ENCODE measurements at regions not wholly inside any gene's neighbourhood (a gene's known extent, or its start where the extent isn't known, plus 50 kb on each side); places are given as distances from the start of the nearest gene placed in this dataset.

- H3K27ac ChIP-seq: no peak overlapping the region
- no peaks in the 10 kb centered on the region for H3K79me2 ChIP-seq (ENCODE audit: insufficient read depth, low read depth)
- H3K4me1 ChIP-seq (ENCODE audit: low read depth, poor library complexity, severe bottlenecking): no peaks in the 10 kb centered on the region
- no peak overlapping the region for H3K4me2 ChIP-seq
- H3K9ac ChIP-seq: no peak overlapping the region
- H3K27me3 ChIP-seq (ENCODE audit: insufficient read depth, low read depth): no peaks in the 10 kb centered on the region
- no peak overlapping the region for H3K4me3 ChIP-seq (IDR thresholded peaks at IDR 0.05; ENCODE audit: insufficient read depth, low read depth, low read length)
- TF ChIP-seq, protein P1, sequence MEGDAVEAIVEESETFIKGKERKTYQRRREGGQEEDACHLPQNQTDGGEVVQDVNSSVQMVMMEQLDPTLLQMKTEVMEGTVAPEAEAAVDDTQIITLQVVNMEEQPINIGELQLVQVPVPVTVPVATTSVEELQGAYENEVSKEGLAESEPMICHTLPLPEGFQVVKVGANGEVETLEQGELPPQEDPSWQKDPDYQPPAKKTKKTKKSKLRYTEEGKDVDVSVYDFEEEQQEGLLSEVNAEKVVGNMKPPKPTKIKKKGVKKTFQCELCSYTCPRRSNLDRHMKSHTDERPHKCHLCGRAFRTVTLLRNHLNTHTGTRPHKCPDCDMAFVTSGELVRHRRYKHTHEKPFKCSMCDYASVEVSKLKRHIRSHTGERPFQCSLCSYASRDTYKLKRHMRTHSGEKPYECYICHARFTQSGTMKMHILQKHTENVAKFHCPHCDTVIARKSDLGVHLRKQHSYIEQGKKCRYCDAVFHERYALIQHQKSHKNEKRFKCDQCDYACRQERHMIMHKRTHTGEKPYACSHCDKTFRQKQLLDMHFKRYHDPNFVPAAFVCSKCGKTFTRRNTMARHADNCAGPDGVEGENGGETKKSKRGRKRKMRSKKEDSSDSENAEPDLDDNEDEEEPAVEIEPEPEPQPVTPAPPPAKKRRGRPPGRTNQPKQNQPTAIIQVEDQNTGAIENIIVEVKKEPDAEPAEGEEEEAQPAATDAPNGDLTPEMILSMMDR (conservative IDR thresholded peaks at IDR 0.05; ENCODE audit: low read depth, low read length): no peak
- no peaks in the 10 kb centered on the region for H4K20me1 ChIP-seq (ENCODE audit: insufficient read depth)
- no peaks in the 10 kb centered on the region for H3K36me3 ChIP-seq (ENCODE audit: insufficient read depth)
- no peak overlapping the region for H2AFZ ChIP-seq (ENCODE audit: low read depth)
These were observed 112.1 kb upstream of the DRD2 start for GRCh38 chr11:113587308-113587739.

- TF ChIP-seq, protein P1 (conservative IDR thresholded peaks at IDR 0.05; ENCODE audit: low read depth, low read length): no peak
- no peak overlapping the region for H3K4me3 ChIP-seq (IDR thresholded peaks at IDR 0.05; ENCODE audit: insufficient read depth, low read depth, low read length)
- no peak overlapping the region for H3K27ac ChIP-seq
- H3K79me2 ChIP-seq (ENCODE audit: insufficient read depth, low read depth): no peaks in the 10 kb centered on the region
- H3K9ac ChIP-seq: no peak overlapping the region
- no peak overlapping the region for H3K4me2 ChIP-seq
- no peaks in the 10 kb centered on the region for H3K36me3 ChIP-seq (ENCODE audit: insufficient read depth)
- H2AFZ ChIP-seq (ENCODE audit: low read depth): no peak overlapping the region
- H3K27me3 ChIP-seq (ENCODE audit: insufficient read depth, low read depth): no peaks in the 10 kb centered on the region
- no peaks in the 10 kb centered on the region for H4K20me1 ChIP-seq (ENCODE audit: insufficient read depth)
- H3K4me1 ChIP-seq (ENCODE audit: low read depth, poor library complexity, severe bottlenecking): no peaks in the 10 kb centered on the region
These were observed 109.2 kb upstream of the DRD2 start for GRCh38 chr11:113584371-113584770.

- Histone ChIP-seq H3K4me1 (ENCODE audit: low read depth, poor library complexity, severe bottlenecking) (no peaks in the 10 kb centered on the region), H3K27ac (no peak overlapping the region), H4K20me1 (ENCODE audit: insufficient read depth) (no peaks in the 10 kb centered on the region), H2AFZ (ENCODE audit: low read depth) (no peak overlapping the region), H3K27me3 (ENCODE audit: insufficient read depth, low read depth) (no peaks in the 10 kb centered on the region), H3K36me3 (ENCODE audit: insufficient read depth) (no peaks in the 10 kb centered on the region), H3K9ac (no peak overlapping the region), H3K4me3 (IDR thresholded peaks at IDR 0.05; ENCODE audit: insufficient read depth, low read depth, low read length) (no peak overlapping the region), H3K4me2 (no peak overlapping the region), H3K79me2 (ENCODE audit: insufficient read depth, low read depth) (no peaks in the 10 kb centered on the region)
- TF ChIP-seq, protein P1 (conservative IDR thresholded peaks at IDR 0.05; ENCODE audit: low read depth, low read length): no peak
These were observed 106.5 kb upstream of the DRD2 start for GRCh38 chr11:113581713-113582112.

DNA sequence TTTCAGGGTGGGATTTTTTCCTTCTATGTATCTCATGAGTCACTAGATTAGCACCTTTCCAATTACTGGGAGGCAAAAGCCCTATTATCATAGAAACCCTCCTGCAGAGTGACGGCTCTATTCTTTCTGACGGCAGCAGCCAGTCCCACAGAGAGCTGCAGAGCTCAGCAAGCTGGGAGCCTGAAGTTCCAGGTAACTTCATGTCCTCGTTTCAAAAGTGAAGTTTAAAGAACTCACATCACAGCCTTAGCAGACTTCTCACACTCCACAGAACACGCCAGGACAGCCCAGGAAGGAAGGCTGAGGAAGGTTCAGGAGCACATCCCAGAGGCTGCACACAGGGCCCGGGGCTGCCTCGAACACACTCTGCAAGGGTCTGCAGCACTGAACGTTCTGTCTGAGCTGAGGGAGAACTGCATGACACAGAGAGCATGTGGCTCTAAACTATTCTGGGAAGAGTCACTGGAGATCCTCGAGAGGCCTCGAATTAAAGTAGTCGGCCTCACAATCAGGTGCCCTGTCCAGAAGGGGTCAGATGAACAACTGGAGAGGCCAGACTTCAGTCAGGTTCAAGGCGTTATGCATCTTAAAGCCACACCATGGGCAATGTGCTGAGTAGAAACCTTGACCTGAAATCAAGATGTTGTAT is 104.2 kb upstream of the DRD2 start:
- H3K79me2 ChIP-seq (ENCODE audit: insufficient read depth, low read depth): no peaks in the 10 kb centered on the region
- H3K9ac ChIP-seq: no peak overlapping the region
- no peak overlapping the region for H3K4me2 ChIP-seq
- H2AFZ ChIP-seq (ENCODE audit: low read depth): no peak overlapping the region
- no peaks in the 10 kb centered on the region for H3K36me3 ChIP-seq (ENCODE audit: insufficient read depth)
- no peaks in the 10 kb centered on the region for H4K20me1 ChIP-seq (ENCODE audit: insufficient read depth)
- H3K27me3 ChIP-seq (ENCODE audit: insufficient read depth, low read depth): no peaks in the 10 kb centered on the region
- TF ChIP-seq, protein P1 (conservative IDR thresholded peaks at IDR 0.05; ENCODE audit: low read depth, low read length): no peak
- no peaks in the 10 kb centered on the region for H3K4me1 ChIP-seq (ENCODE audit: low read depth, poor library complexity, severe bottlenecking)
- H3K4me3 ChIP-seq (IDR thresholded peaks at IDR 0.05; ENCODE audit: insufficient read depth, low read depth, low read length): no peak overlapping the region
- H3K27ac ChIP-seq: no peak overlapping the region
